Esophagus (tissue), 2 donors: ENCODE measurements at regions not wholly inside any gene's neighbourhood (a gene's known extent, or its start where the extent isn't known, plus 50 kb on each side); places are given as distances from the start of the nearest gene placed in this dataset.

Experiments
- H3K27ac ChIP-seq, 2 donors: one replicate each; pipeline ENCODE4 v1.5.1; 2013; ENCODE audit warnings: low read depth in 2 of 2, mild to moderate bottlenecking in 2 of 2, inconsistent platforms in 1 of 2, low read length in 1 of 2, moderate library complexity in 1 of 2
- H3K27me3 ChIP-seq, 2 donors: one replicate each; pipeline ENCODE4 v1.6.1; 2013; ENCODE audit warnings: low read length in 2 of 2, control low read depth in 1 of 2, mild to moderate bottlenecking in 1 of 2; ENCODE audit not compliant: insufficient read depth in 2 of 2, control insufficient read depth in 1 of 2
- H3K36me3 ChIP-seq, 2 donors: one replicate each; pipeline ENCODE4 v1.6.1; 2013; ENCODE audit warnings: low read length in 1 of 2; ENCODE audit not compliant: control insufficient read depth in 2 of 2, insufficient read depth in 2 of 2
- H3K4me1 ChIP-seq, 2 donors: one replicate each; pipeline ENCODE4 v1.6.1; 2013; ENCODE audit warnings: low read length in 1 of 2; ENCODE audit not compliant: control insufficient read depth in 2 of 2, insufficient read depth in 2 of 2
- H3K4me3 ChIP-seq, 2 donors: one replicate each; pipeline ENCODE4 v1.5.1; 2013; ENCODE audit warnings: low read length in 2 of 2, mild to moderate bottlenecking in 2 of 2, low read depth in 1 of 2, moderate library complexity in 1 of 2
- H3K9me3 ChIP-seq, 2 donors: one replicate each; pipeline ENCODE4 v1.6.1; 2013; ENCODE audit warnings: mild to moderate bottlenecking in 2 of 2, low read depth in 1 of 2, low read length in 1 of 2, moderate library complexity in 1 of 2; ENCODE audit not compliant: control insufficient read depth in 2 of 2, insufficient read depth in 1 of 2
- WGBS, 2 donors: extraction: QIAGEN DNeasy Blood & Tissue Kit; methylation state at CpG; one replicate each; pipeline ENCODE4 v1.1.7; 2013; 5-methylcytosine and 5-hydroxymethylcytosine counted together
- donor health status: healthy with polysubstance abuse.
- donor health status: Bipolar disorder and iron deficiency.

- Histone ChIP-seq H3K9me3 (no peaks in the 10 kb centered on the region), H3K27me3 (no peaks in the 10 kb centered on the region), H3K27ac (no peak overlapping the region), H3K36me3 (no peaks in the 10 kb centered on the region), H3K4me3 (no peak overlapping the region), H3K4me1 (no peaks in the 10 kb centered on the region)
- 77 to 82% methylated on average over 2 of the region's 2 CpGs for WGBS, 2 donors
Observed at GRCh38 chr7:131238347-131238931, 89.2 kb upstream of the MKLN1 start.

- H3K9me3 ChIP-seq = no peaks in the 10 kb centered on the region
- no peak overlapping the region for H3K4me3 ChIP-seq
- no peaks in the 10 kb centered on the region for H3K27me3 ChIP-seq
- 97 to 98% methylated on average over 3 of the region's 3 CpGs for WGBS, 2 donors
- no peaks in the 10 kb centered on the region for H3K36me3 ChIP-seq
- no peaks in the 10 kb centered on the region for H3K4me1 ChIP-seq
- no peak overlapping the region for H3K27ac ChIP-seq
Observed at GRCh38 chr7:131241386-131241785, 86.3 kb upstream of the MKLN1 start.

DNA sequence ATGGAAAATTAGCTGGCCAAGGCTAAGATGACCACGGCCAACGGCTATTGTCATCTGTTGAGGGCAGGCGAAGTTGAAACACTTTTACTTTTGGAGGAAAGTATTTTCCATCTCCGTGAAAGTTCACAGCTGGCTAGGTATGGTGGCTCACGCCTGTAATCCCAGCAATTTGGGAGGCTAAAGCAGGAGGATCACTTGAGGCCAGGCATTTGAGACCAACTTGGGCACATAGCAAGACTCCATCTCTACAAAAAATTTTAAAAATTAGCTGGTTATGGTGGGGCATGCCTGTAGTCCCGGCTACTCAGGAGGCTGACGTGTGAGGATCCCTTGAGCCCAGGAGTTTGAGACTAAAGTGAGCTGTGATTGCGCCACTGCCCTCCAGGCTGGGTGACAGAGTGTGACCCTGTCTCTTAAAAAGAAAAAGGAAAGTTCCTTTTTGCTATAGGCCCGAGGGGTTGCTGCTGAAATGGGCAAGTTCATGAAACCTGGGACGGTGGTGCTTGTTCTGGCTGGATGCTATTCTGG is 85.5 kb upstream of the MKLN1 start:
- Histone ChIP-seq H3K27me3 (no peaks in the 10 kb centered on the region), H3K4me3 (no peak overlapping the region), H3K27ac (no peak overlapping the region), H3K4me1 (no peaks in the 10 kb centered on the region), H3K36me3 (no peaks in the 10 kb centered on the region), H3K9me3 (no peaks in the 10 kb centered on the region)
- WGBS, 2 donors = 94 to 96% methylated on average over 10 of the region's 10 CpGs

DNA sequence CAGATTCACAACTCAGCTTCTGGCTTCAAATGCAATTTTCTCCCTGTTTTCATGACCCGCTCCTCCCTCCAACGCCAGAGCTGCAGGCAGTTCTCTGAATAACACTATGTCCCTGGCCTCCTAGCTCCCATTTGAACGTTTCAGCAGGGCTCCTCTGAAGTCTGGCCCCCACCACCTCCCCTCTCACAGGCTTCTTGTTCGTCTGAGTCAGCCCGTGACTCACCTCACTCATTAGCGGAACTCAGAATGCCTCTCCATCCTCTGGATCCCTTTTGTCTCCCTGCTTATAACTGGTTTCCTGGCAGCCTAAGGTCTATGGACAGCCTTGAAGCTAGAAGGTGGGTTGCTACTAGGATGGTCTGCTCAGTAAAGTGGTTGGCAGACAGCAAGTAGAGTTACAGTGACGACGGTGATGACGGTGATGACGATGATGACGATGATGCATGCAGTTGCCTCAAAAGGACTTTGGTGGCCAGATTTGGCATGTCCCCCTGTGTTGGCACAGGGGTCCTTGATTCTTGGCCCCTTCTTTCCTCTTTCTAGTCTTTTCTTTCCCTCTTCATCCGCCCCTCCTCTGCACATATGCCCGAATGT is 83.3 kb upstream of the MKLN1 start:
- Histone ChIP-seq H3K27ac (no peak overlapping the region), H3K36me3 (no peaks in the 10 kb centered on the region), H3K4me1 (no peaks in the 10 kb centered on the region), H3K4me3 (no peak overlapping the region), H3K27me3 (no peaks in the 10 kb centered on the region), H3K9me3 (no peaks in the 10 kb centered on the region)
- 76 to 79% methylated on average over 13 of the region's 13 CpGs for whole genome bisulfite sequencing, 2 donors

GRCh38 chr7:131249003-131249402 is 78.7 kb upstream of the MKLN1 start:
- no peak overlapping the region for H3K27ac ChIP-seq

GRCh38 chr7:131249483-131249882 is 78.2 kb upstream of the MKLN1 start:
- no peaks in the 10 kb centered on the region for H3K27me3 ChIP-seq
- peaks cover 0 to 6% of the 10 kb centered on the region in 2 donors for H3K9me3 ChIP-seq
- no peak overlapping the region for H3K4me3 ChIP-seq
- no peaks in the 10 kb centered on the region for H3K4me1 ChIP-seq
- no peak overlapping the region for H3K27ac ChIP-seq
- 84 to 85% methylated on average over 3 of the region's 3 CpGs for WGBS, 2 donors
- no peaks in the 10 kb centered on the region for H3K36me3 ChIP-seq

More at GRCh38 chr7:131249003-131249402, 78.7 kb upstream of the MKLN1 start:
- 36 to 38% methylated on average over 1 of the region's 1 CpG for WGBS, 2 donors
- Histone ChIP-seq H3K36me3 (no peaks in the 10 kb centered on the region), H3K4me1 (no peaks in the 10 kb centered on the region), H3K9me3 (peaks cover 0 to 6% of the 10 kb centered on the region in 2 donors), H3K4me3 (no peak overlapping the region), H3K27me3 (no peaks in the 10 kb centered on the region)

DNA sequence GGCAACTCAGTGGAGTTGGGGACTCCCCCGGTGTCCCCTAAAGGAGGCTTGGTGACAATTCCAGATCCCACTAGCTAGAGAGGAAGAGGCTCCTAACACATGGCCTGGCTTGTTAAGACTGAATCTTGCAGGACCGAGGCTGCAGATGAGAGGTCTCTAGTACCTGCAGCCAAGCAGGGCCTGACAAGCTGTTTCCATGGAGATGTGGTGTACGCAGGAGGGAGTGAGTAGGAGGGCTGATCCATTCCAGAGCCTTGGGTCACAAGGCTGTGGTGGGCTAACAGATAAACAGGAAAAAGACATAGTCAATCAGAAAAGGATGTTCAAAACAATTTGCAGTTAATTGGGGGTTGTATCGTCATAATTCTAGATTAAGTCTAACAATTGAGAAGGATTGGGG is 77.3 kb upstream of the MKLN1 start:
- no peaks in the 10 kb centered on the region for H3K4me1 ChIP-seq
- H3K27ac ChIP-seq = no peak overlapping the region
- WGBS, 2 donors = 63 to 72% methylated on average over 4 of the region's 4 CpGs
- H3K9me3 ChIP-seq = peaks cover 0 to 6% of the 10 kb centered on the region in 2 donors
- H3K27me3 ChIP-seq = no peaks in the 10 kb centered on the region
- H3K4me3 ChIP-seq = no peak overlapping the region
- H3K36me3 ChIP-seq = no peaks in the 10 kb centered on the region

DNA sequence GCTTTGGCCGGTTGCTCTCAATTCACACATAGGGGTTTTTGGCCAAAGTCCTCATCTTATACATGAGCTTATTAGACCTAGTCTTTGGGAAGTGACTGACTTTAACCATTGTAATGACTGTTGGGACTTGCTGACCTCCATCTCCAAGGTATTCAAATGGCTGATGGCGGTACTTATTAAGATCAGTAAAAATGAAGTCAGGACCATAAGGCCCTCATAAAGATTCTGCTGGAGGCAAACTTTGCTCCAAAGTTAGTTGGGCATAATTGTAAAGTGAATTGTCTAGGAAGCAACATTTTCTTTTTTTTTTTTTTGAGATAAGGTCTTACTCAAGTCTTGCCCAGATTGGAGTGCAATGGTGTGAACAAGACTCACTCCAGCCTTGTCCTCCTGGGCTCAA is 76.3 kb upstream of the MKLN1 start:
- no peaks in the 10 kb centered on the region for H3K27me3 ChIP-seq
- no peak overlapping the region for H3K4me3 ChIP-seq
- H3K27ac ChIP-seq = no peak overlapping the region
- no peaks in the 10 kb centered on the region for H3K4me1 ChIP-seq
- no peaks in the 10 kb centered on the region for H3K36me3 ChIP-seq
- WGBS, 2 donors = 96 to 99% methylated on average over 2 of the region's 2 CpGs
- peaks cover 0 to 6% of the 10 kb centered on the region in 2 donors for H3K9me3 ChIP-seq

DNA sequence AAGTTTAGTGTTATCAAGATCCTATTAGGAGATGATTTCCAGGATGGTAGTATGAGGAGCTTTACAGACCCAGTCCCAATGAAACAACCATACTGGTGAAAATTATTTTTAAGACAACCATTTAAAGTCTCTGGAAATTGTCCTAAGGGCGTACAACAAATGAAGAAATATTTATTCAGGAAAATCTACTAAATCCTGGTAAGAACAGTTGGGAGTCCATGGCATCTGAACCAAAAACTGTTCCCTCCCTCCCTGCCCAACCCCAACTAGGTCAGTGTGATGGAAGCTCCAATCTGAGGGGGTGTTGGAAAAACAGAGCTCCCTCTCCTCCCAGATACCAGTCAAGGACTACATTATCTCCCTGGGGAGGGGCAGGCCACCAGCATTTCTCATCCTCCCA is 74.7 kb upstream of the MKLN1 start:
- Histone ChIP-seq H3K36me3 (no peaks in the 10 kb centered on the region), H3K4me3 (no peak overlapping the region), H3K27ac (no peak overlapping the region), H3K4me1 (no peaks in the 10 kb centered on the region), H3K9me3 (peaks cover 0 to 6% of the 10 kb centered on the region in 2 donors), H3K27me3 (no peaks in the 10 kb centered on the region)
- 77 to 94% methylated on average over 1 of the region's 1 CpG for WGBS, 2 donors

GRCh38 chr7:131254211-131254610 is 73.5 kb upstream of the MKLN1 start:
- Histone ChIP-seq H3K36me3 (no peaks in the 10 kb centered on the region), H3K27me3 (no peaks in the 10 kb centered on the region), H3K27ac (no peak overlapping the region), H3K4me3 (no peak overlapping the region), H3K4me1 (no peaks in the 10 kb centered on the region), H3K9me3 (peaks cover 0 to 6% of the 10 kb centered on the region in 2 donors)
- WGBS, 2 donors = 69 to 70% methylated on average over 2 of the region's 2 CpGs
